Nephron (organoid): ENCODE measurements at regions not wholly inside any gene's neighbourhood (a gene's known extent, or its start where the extent isn't known, plus 50 kb on each side); places are given as distances from the start of the nearest gene placed in this dataset.

ENCODE experiments used
- H3K27ac Mint-ChIP-seq, 3 experiments: 2 replicates each; pipeline ENCODE4 v1.8.0; 2020; ENCODE audit warnings: mixed read lengths in 3 of 3, mild to moderate bottlenecking in 2 of 3, moderate library complexity in 1 of 3
- H3K27me3 Mint-ChIP-seq: 2 replicates; pipeline ENCODE4 v1.8.0; 2021; ENCODE audit warnings: low read depth, mild to moderate bottlenecking, moderate library complexity, mixed read lengths
- H3K36me3 Mint-ChIP-seq: 2 replicates; pipeline ENCODE4 v1.8.0; 2020; ENCODE audit warnings: low read depth, mixed read lengths
- H3K4me1 Mint-ChIP-seq: 2 replicates; pipeline ENCODE4 v1.8.0; 2020; ENCODE audit warnings: mixed read lengths
- H3K4me3 Mint-ChIP-seq, 3 experiments: 2 replicates each; pipeline ENCODE4 v1.8.0; 2020; ENCODE audit warnings: mild to moderate bottlenecking in 3 of 3, mixed read lengths in 3 of 3, moderate library complexity in 2 of 3
- H3K9me3 Mint-ChIP-seq: 2 replicates; pipeline ENCODE4 v1.8.0; 2020; ENCODE audit warnings: mixed read lengths
- CTCF ChIP-seq, 3 experiments: fragments of 200-600 bp; sonication (generic); IDR thresholded peaks; one replicate each; pipeline ENCODE4 v1.5.0; 2021; ENCODE audit warnings: antibody characterized with exemption in 3 of 3; ENCODE audit not compliant: unreplicated experiment in 3 of 3

- Mint-ChIP-seq H3K27me3 (no peaks in the 10 kb centered on the region), H3K36me3 (no peaks in the 10 kb centered on the region), H3K4me1 (peaks cover 20% of the 10 kb centered on the region), H3K27ac (no peak overlapping the region), H3K4me3 (no peak overlapping the region), H3K9me3 (no peaks in the 10 kb centered on the region)
- TF ChIP-seq CTCF (IDR thresholded peaks at IDR 0.05; ENCODE audit: unreplicated experiment in 3 of 3) = no peak
Observed at GRCh38 chr5:130689831-130690230, 475.2 kb downstream of the HINT1 start.

- Mint-ChIP-seq H3K27ac (no peak overlapping the region), H3K36me3 (no peaks in the 10 kb centered on the region), H3K4me1 (peaks cover 1% of the 10 kb centered on the region), H3K9me3 (no peaks in the 10 kb centered on the region), H3K4me3 (no peak overlapping the region), H3K27me3 (peaks cover 4% of the 10 kb centered on the region)
- no peak for TF ChIP-seq CTCF (IDR thresholded peaks at IDR 0.05; ENCODE audit: unreplicated experiment in 3 of 3)
Observed at GRCh38 chr5:130687085-130687733, 477.8 kb downstream of the HINT1 start.

- Mint-ChIP-seq H3K4me1 (no peaks in the 10 kb centered on the region), H3K27ac (no peak overlapping the region), H3K4me3 (no peak overlapping the region), H3K9me3 (peaks cover 6% of the 10 kb centered on the region), H3K36me3 (no peaks in the 10 kb centered on the region), H3K27me3 (peaks cover 4% of the 10 kb centered on the region)
- no peak for TF ChIP-seq CTCF (IDR thresholded peaks at IDR 0.05; ENCODE audit: unreplicated experiment in 3 of 3)
Observed at GRCh38 chr5:130678637-130679036, 486.4 kb downstream of the HINT1 start.

GRCh38 chr5:130666462-130666861 is 498.6 kb downstream of the HINT1 start:
- Mint-ChIP-seq H3K36me3 (no peaks in the 10 kb centered on the region), H3K4me1 (no peaks in the 10 kb centered on the region), H3K27me3 (no peaks in the 10 kb centered on the region), H3K9me3 (peaks cover 6% of the 10 kb centered on the region), H3K4me3 (no peak overlapping the region), H3K27ac (no peak overlapping the region)
- no peak for TF ChIP-seq CTCF (IDR thresholded peaks at IDR 0.05; ENCODE audit: unreplicated experiment in 3 of 3)

GRCh38 chr5:130652176-130652575 is 512.9 kb downstream of the HINT1 start:
- no peak for TF ChIP-seq CTCF (IDR thresholded peaks at IDR 0.05; ENCODE audit: unreplicated experiment in 3 of 3)
- Mint-ChIP-seq H3K4me1 (no peaks in the 10 kb centered on the region), H3K9me3 (no peaks in the 10 kb centered on the region), H3K4me3 (no peak overlapping the region), H3K27me3 (peaks cover 3% of the 10 kb centered on the region), H3K36me3 (no peaks in the 10 kb centered on the region), H3K27ac (no peak overlapping the region)

- Mint-ChIP-seq H3K9me3 (no peaks in the 10 kb centered on the region), H3K27ac (no peak overlapping the region), H3K4me3 (no peak overlapping the region), H3K27me3 (peaks cover 3% of the 10 kb centered on the region), H3K36me3 (no peaks in the 10 kb centered on the region), H3K4me1 (no peaks in the 10 kb centered on the region)
- TF ChIP-seq CTCF (IDR thresholded peaks at IDR 0.05; ENCODE audit: unreplicated experiment in 3 of 3) = no peak
Observed at GRCh38 chr5:130651440-130651839, 513.6 kb downstream of the HINT1 start.
